Frontal cortex (tissue), 3 donors: ENCODE measurements at regions not wholly inside any gene's neighbourhood (a gene's known extent, or its start where the extent isn't known, plus 50 kb on each side); places are given as distances from the start of the nearest gene placed in this dataset.

ENCODE experiments used
- DNase-seq, 2 donors: peaks; one replicate each; pipeline ENCODE4 v3.0.0; 2012; ENCODE audit warnings: low spot score in 2 of 2
- FAIRE-seq: peaks from 2 replicates; lab custom pipeline; 2012; peaks lifted over from hg19 to GRCh38; lab: Jason Lieb, UNC
- donor health status: control.
- donor health status: control.
- donor health status: control.

GRCh38 chr20:58113716-58114115 is 114.7 kb downstream of the ANKRD60 start:
- DNase-seq, result no peak
- no peak for FAIRE-seq

- no peak for FAIRE-seq
- no peak for DNase-seq
Observed at GRCh38 chr20:58112017-58112781, 116.3 kb downstream of the ANKRD60 start.

GRCh38 chr20:58111310-58112016 is 117.0 kb downstream of the ANKRD60 start:
- FAIRE-seq, result no peak
- DNase-seq, result peak in 1 of 2 donors; percentile 45

- no peak for DNase-seq
- FAIRE-seq, result no peak
Observed at GRCh38 chr20:58109918-58110635, 118.4 kb downstream of the ANKRD60 start.

- DNase-seq (no peak), FAIRE-seq (no peak)
Observed at GRCh38 chr20:58109126-58109880, 119.2 kb downstream of the ANKRD60 start.

GRCh38 chr20:58107533-58107932 is 120.9 kb downstream of the ANKRD60 start:
- no peak for DNase-seq
- no peak for FAIRE-seq

- FAIRE-seq (no peak), DNase-seq (no peak)
Observed at GRCh38 chr20:58106143-58106750, 122.2 kb downstream of the ANKRD60 start.

- no peak for FAIRE-seq
- no peak for DNase-seq
Observed at GRCh38 chr20:58103961-58104360, 124.5 kb downstream of the ANKRD60 start.

GRCh38 chr20:58103517-58103904 is 124.9 kb downstream of the ANKRD60 start:
- FAIRE-seq, result no peak
- no peak for DNase-seq

GRCh38 chr20:58102744-58103516 is 125.5 kb downstream of the ANKRD60 start:
- no peak for FAIRE-seq
- DNase-seq, result no peak

GRCh38 chr20:58102261-58102660 is 126.2 kb downstream of the ANKRD60 start:
- no peak for FAIRE-seq

GRCh38 chr20:58100731-58101356 is 127.6 kb downstream of the ANKRD60 start:
- DNase-seq (no peak), FAIRE-seq (no peak)

More at GRCh38 chr20:58102261-58102660, 126.2 kb downstream of the ANKRD60 start:
- DNase-seq, result no peak

GRCh38 chr20:58099956-58100730 is 128.3 kb downstream of the ANKRD60 start:
- DNase-seq, result no peak
- FAIRE-seq, result no peak

GRCh38 chr20:58099291-58099935 is 129.0 kb downstream of the ANKRD60 start:
- FAIRE-seq, result no peak
- DNase-seq, result no peak

GRCh38 chr20:58098571-58098970 is 129.9 kb downstream of the ANKRD60 start:
- FAIRE-seq (no peak), DNase-seq (no peak)

- FAIRE-seq, result no peak
- no peak for DNase-seq
Observed at GRCh38 chr20:58097943-58098342, 130.5 kb downstream of the ANKRD60 start.

- no peak for FAIRE-seq
- no peak for DNase-seq
Observed at GRCh38 chr20:58097429-58097828, 131.0 kb downstream of the ANKRD60 start.
